GM23338 (cell line): ENCODE measurements at regions not wholly inside any gene's neighbourhood (a gene's known extent, or its start where the extent isn't known, plus 50 kb on each side); places are given as distances from the start of the nearest gene placed in this dataset.

Experiments used
- ATAC-seq: fragments of 200-7000 bp; cut with Tn5 transposase; 3 replicates; pipeline ENCODE4 v1.9.1; 2020
- DNase-seq: peaks from one replicate; pipeline ENCODE4 v3.0.0-alpha.2; 2015; ENCODE audit warnings: low spot score
- H2AFZ ChIP-seq: fragments of 200-600 bp; sonication (generic); 2 replicates; pipeline ENCODE4 v1.8.0; 2016; ENCODE audit warnings: antibody characterized with exemption, mild to moderate bottlenecking, moderate library complexity
- H3F3A ChIP-seq: fragments of 200-600 bp; sonication (generic); replicated peaks from 2 replicates; pipeline ENCODE4 v1.8.0; 2017; ENCODE audit warnings: antibody characterized with exemption, mixed run types, low read depth
- H3K27ac ChIP-seq: fragments of 200-600 bp; sonication (generic); 2 replicates; pipeline ENCODE4 v1.6.1; 2016; ENCODE audit warnings: low read depth
- H3K27me3 ChIP-seq: fragments of 200-600 bp; sonication (generic); 2 replicates; pipeline ENCODE4 v1.8.0; 2016; ENCODE audit warnings: mild to moderate bottlenecking, mixed run types, moderate library complexity; ENCODE audit not compliant: insufficient read depth
- H3K36me3 ChIP-seq: fragments of 200-600 bp; sonication (generic); 2 replicates; pipeline ENCODE4 v1.8.0; 2016; ENCODE audit warnings: mild to moderate bottlenecking; ENCODE audit not compliant: insufficient read depth
- H3K4me1 ChIP-seq: fragments of 200-600 bp; sonication (generic); 2 replicates; pipeline ENCODE4 v1.8.0; 2016; ENCODE audit warnings: mild to moderate bottlenecking, moderate library complexity; ENCODE audit not compliant: insufficient read depth
- H3K4me2 ChIP-seq: fragments of 200-600 bp; sonication (generic); 2 replicates; pipeline ENCODE4 v1.7.1; 2017; ENCODE audit warnings: mixed run types
- H3K4me3 ChIP-seq: fragments of 200-600 bp; sonication (generic); 2 replicates; pipeline ENCODE4 v1.6.1; 2016; ENCODE audit warnings: mixed run types
- H3K79me2 ChIP-seq: fragments of 200-600 bp; sonication (generic); replicated peaks from 2 replicates; pipeline ENCODE4 v1.8.0; 2017; ENCODE audit warnings: mild to moderate bottlenecking; ENCODE audit not compliant: insufficient read depth
- H3K9me2 ChIP-seq: fragments of 200-600 bp; sonication (generic); 2 replicates; pipeline ENCODE4 v1.8.0; 2017; ENCODE audit not compliant: insufficient read depth
- H4K20me1 ChIP-seq: fragments of 200-600 bp; sonication (generic); replicated peaks from 2 replicates; pipeline ENCODE4 v1.8.0; 2017; ENCODE audit warnings: mild to moderate bottlenecking; ENCODE audit not compliant: insufficient read depth
- H3K27ac Mint-ChIP-seq: 2 replicates; pipeline ENCODE4 v1.8.0; 2020; ENCODE audit warnings: inconsistent platforms, mild to moderate bottlenecking, moderate library complexity, mixed read lengths
- H3K27me3 Mint-ChIP-seq: 3 replicates; pipeline ENCODE4 v1.8.0; 2022; ENCODE audit warnings: low read depth, mild to moderate bottlenecking, moderate library complexity, mixed read lengths, inconsistent platforms; ENCODE audit not compliant: insufficient read depth, poor library complexity
- H3K36me3 Mint-ChIP-seq: 3 replicates; pipeline ENCODE4 v1.8.0; 2021; ENCODE audit warnings: low read depth, mild to moderate bottlenecking, inconsistent platforms, moderate library complexity, mixed read lengths
- H3K4me1 Mint-ChIP-seq: 3 replicates; pipeline ENCODE4 v1.8.0; 2020; ENCODE audit warnings: mild to moderate bottlenecking, inconsistent platforms, mixed read lengths
- H3K4me3 Mint-ChIP-seq: 3 replicates; pipeline ENCODE4 v1.8.0; 2021; ENCODE audit warnings: moderate library complexity, mild to moderate bottlenecking, inconsistent platforms, mixed read lengths
- H3K9me3 Mint-ChIP-seq: 3 replicates; pipeline ENCODE4 v1.8.0; 2020; ENCODE audit warnings: moderate library complexity, mild to moderate bottlenecking, inconsistent platforms, mixed read lengths
- CREB1 ChIP-seq: fragments of 250-450 bp; sonication (Bioruptor Pico); IDR thresholded peaks from 2 replicates; pipeline ENCODE4 v1.5.0; 2020; ENCODE audit warnings: low read depth, mild to moderate bottlenecking, moderate library complexity
- CTCF ChIP-seq, 2 experiments: fragments of 200-600 bp in 1 of 2; sonication (generic) in 1 of 2; conservative IDR thresholded peaks; 2 replicates each; pipeline versions ENCODE4 v1.5.1 to v1.6.1; 2016 to 2017; ENCODE audit warnings: antibody characterized with exemption in 2 of 2, low read depth in 2 of 2, mild to moderate bottlenecking in 2 of 2, moderate library complexity in 1 of 2
- EZH2 ChIP-seq: fragments of 200-600 bp; sonication (generic); IDR thresholded peaks from one replicate; pipeline ENCODE4 v1.8.0; 2017; ENCODE audit warnings: antibody characterized with exemption, mild to moderate bottlenecking, low read depth; ENCODE audit not compliant: unreplicated experiment
- EZH2phosphoT487 ChIP-seq: fragments of 200-600 bp; sonication (generic); IDR thresholded peaks from one replicate; pipeline ENCODE4 v1.8.1; 2018; ENCODE audit warnings: antibody characterized with exemption; ENCODE audit not compliant: unreplicated experiment
- JUNB ChIP-seq: IDR thresholded peaks from one replicate; pipeline ENCODE4 v1.6.1; 2016; ENCODE audit warnings: antibody characterized with exemption; ENCODE audit not compliant: unreplicated experiment
- NANOG ChIP-seq: IDR thresholded peaks from 2 replicates; pipeline ENCODE4 v1.6.1; 2016; ENCODE audit warnings: antibody characterized with exemption, borderline replicate concordance
- POLR2AphosphoS5 ChIP-seq: IDR thresholded peaks from 2 replicates; pipeline ENCODE4 v1.6.1; 2016; ENCODE audit warnings: antibody characterized with exemption, low read depth
- REST ChIP-seq: IDR thresholded peaks from one replicate; pipeline ENCODE4 v1.6.1; 2018; ENCODE audit warnings: antibody characterized with exemption; ENCODE audit not compliant: unreplicated experiment
- STAT1 ChIP-seq: IDR thresholded peaks from one replicate; pipeline ENCODE4 v1.6.1; 2016; ENCODE audit warnings: antibody characterized with exemption; ENCODE audit not compliant: unreplicated experiment
- ZNF114 ChIP-seq: fragments of 250-450 bp; sonication (Bioruptor Pico); IDR thresholded peaks from 2 replicates; pipeline ENCODE4 v1.5.0; 2020; ENCODE audit warnings: mild to moderate bottlenecking, moderate library complexity
- ZNF331 ChIP-seq: fragments of 250-450 bp; sonication (Bioruptor Pico); IDR thresholded peaks from 2 replicates; pipeline ENCODE4 v1.5.0; 2020; ENCODE audit warnings: low read depth, mild to moderate bottlenecking, moderate library complexity
- ZNF462 ChIP-seq: fragments of 250-450 bp; sonication (Bioruptor Pico); IDR thresholded peaks from 2 replicates; pipeline ENCODE4 v1.5.0; 2020; ENCODE audit warnings: mild to moderate bottlenecking, moderate library complexity
- TF ChIP-seq, protein P1 (sequence below): IDR thresholded peaks from 2 replicates; pipeline ENCODE4 v1.6.1; 2016; ENCODE audit warnings: antibody characterized with exemption

- Histone ChIP-seq H3F3A (no peaks in the 10 kb centered on the region), H3K27ac (no peak overlapping the region), H3K79me2 (no peaks in the 10 kb centered on the region), H4K20me1 (no peaks in the 10 kb centered on the region), H3K27me3 (no peaks in the 10 kb centered on the region), H3K4me3 (no peak overlapping the region), H3K9me2 (peaks cover 12% of the 10 kb centered on the region; the same call in 1 of the 2 replicates), H3K4me2 (no peak overlapping the region), H2AFZ (no peak overlapping the region), H3K36me3 (no peaks in the 10 kb centered on the region; the same call in 1 of the 2 replicates), H3K4me1 (no peaks in the 10 kb centered on the region)
- Mint-ChIP-seq H3K27me3 (no peaks in the 10 kb centered on the region), H3K36me3 (no peaks in the 10 kb centered on the region; the same call in 2 of the 3 replicates), H3K4me3 (no peak overlapping the region), H3K27ac (no peak overlapping the region), H3K9me3 (peaks cover 26% of the 10 kb centered on the region), H3K4me1 (no peaks in the 10 kb centered on the region)
- DNase-seq (no peak), ATAC-seq (no peak)
- no peak for TF ChIP-seq NANOG
- TF ChIP-seq EZH2, result no peak
- TF ChIP-seq CREB1 (CRISPR knock-in tag), result no peak
- no peak for TF ChIP-seq JUNB
- TF ChIP-seq STAT1, result no peak
- no peak for TF ChIP-seq ZNF462
- no peak for TF ChIP-seq ZNF114
- no peak for TF ChIP-seq ZNF331 (CRISPR knock-in tag)
- no peak for TF ChIP-seq EZH2phosphoT487
- no peak for TF ChIP-seq POLR2AphosphoS5
- TF ChIP-seq REST, result no peak
- no peak for TF ChIP-seq CTCF (conservative IDR thresholded peaks at IDR 0.05; ENCODE audit: low read depth in 2 of 2)
- TF ChIP-seq, protein P1, sequence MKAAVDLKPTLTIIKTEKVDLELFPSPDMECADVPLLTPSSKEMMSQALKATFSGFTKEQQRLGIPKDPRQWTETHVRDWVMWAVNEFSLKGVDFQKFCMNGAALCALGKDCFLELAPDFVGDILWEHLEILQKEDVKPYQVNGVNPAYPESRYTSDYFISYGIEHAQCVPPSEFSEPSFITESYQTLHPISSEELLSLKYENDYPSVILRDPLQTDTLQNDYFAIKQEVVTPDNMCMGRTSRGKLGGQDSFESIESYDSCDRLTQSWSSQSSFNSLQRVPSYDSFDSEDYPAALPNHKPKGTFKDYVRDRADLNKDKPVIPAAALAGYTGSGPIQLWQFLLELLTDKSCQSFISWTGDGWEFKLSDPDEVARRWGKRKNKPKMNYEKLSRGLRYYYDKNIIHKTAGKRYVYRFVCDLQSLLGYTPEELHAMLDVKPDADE, result no peak
Observed at GRCh38 chr10:44704616-44705015, 206.5 kb upstream of the TMEM72 start.
